Left ventricle myocardium inferior (tissue), 1 donor: ENCODE measurements at regions not wholly inside any gene's neighbourhood (a gene's known extent, or its start where the extent isn't known, plus 50 kb on each side); places are given as distances from the start of the nearest gene placed in this dataset.

ENCODE experiments used
- DNase-seq: peaks from one replicate; pipeline ENCODE4 v3.0.0-alpha.2; 2020
- H3K27ac ChIP-seq: fragments of 200-600 bp; replicated peaks from 2 replicates; pipeline ENCODE4 v1.8.0; 2021
- H3K27me3 ChIP-seq: fragments of 200-600 bp; 2 replicates; pipeline ENCODE4 v1.8.0; 2021; ENCODE audit warnings: low read depth
- H3K36me3 ChIP-seq: fragments of 200-600 bp; 2 replicates; pipeline ENCODE4 v1.8.0; 2021
- H3K4me1 ChIP-seq: fragments of 200-600 bp; 2 replicates; pipeline ENCODE4 v1.8.0; 2021
- H3K4me3 ChIP-seq: fragments of 200-600 bp; 2 replicates; pipeline ENCODE4 v1.8.0; 2021; ENCODE audit warnings: mild to moderate bottlenecking, moderate library complexity
- H3K9me3 ChIP-seq: fragments of 200-600 bp; replicated peaks from 2 replicates; pipeline ENCODE4 v1.8.0; 2021
- intact Hi-C: fragments of 100-400 bp; cut with micrococcal nuclease; formaldehyde crosslinking; loops from one replicate; pipeline ENCODE4 v1.11.0; 2022
- TF ChIP-seq, protein P1 (sequence below): fragments of 200-600 bp; IDR thresholded peaks from 2 replicates; pipeline ENCODE4 v1.8.0; 2021; ENCODE audit warnings: antibody characterized with exemption, mild to moderate bottlenecking, borderline replicate concordance
- donor health status: DM: no; HTN: yes; CAD: no; lungs with severe emphysema.

- Histone ChIP-seq H3K4me1 (peaks cover 10% of the 10 kb centered on the region), H3K27me3 (no peaks in the 10 kb centered on the region), H3K36me3 (no peaks in the 10 kb centered on the region), H3K9me3 (no peaks in the 10 kb centered on the region), H3K4me3 (no peak overlapping the region), H3K27ac (no peak overlapping the region)
- intact Hi-C loops, result no loop called here
- DNase-seq, result no peak
- TF ChIP-seq, protein P1, sequence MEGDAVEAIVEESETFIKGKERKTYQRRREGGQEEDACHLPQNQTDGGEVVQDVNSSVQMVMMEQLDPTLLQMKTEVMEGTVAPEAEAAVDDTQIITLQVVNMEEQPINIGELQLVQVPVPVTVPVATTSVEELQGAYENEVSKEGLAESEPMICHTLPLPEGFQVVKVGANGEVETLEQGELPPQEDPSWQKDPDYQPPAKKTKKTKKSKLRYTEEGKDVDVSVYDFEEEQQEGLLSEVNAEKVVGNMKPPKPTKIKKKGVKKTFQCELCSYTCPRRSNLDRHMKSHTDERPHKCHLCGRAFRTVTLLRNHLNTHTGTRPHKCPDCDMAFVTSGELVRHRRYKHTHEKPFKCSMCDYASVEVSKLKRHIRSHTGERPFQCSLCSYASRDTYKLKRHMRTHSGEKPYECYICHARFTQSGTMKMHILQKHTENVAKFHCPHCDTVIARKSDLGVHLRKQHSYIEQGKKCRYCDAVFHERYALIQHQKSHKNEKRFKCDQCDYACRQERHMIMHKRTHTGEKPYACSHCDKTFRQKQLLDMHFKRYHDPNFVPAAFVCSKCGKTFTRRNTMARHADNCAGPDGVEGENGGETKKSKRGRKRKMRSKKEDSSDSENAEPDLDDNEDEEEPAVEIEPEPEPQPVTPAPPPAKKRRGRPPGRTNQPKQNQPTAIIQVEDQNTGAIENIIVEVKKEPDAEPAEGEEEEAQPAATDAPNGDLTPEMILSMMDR, result no peak
These were observed 115.1 kb upstream of the ST6GAL2 start for GRCh38 chr2:107001062-107001461.

DNA sequence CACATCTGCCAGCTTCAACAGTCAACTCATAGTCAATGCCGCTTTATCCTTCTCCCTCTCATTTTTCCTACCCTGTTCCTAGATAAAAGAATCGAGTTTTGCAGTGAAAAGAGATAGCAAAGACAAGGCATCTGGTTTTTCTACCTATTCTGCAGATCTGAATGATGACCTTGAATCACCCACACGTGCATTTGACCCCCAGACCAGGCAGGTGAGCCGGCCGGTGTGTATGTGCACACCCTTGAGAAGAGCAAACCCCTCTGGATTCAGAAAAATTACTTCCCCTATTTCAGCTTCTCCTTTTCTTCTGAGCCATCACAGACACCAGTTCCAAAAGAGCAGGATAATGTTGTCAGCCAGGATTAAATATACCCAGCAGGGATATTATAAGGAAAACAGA is 115.6 kb upstream of the ST6GAL2 start:
- peaks cover 6% of the 10 kb centered on the region for H3K4me1 ChIP-seq
- DNase-seq, result no peak
- no peak overlapping the region for H3K4me3 ChIP-seq
- intact Hi-C loops, result no loop called here
- TF ChIP-seq, protein P1, result no peak
- no peaks in the 10 kb centered on the region for H3K9me3 ChIP-seq
- H3K36me3 ChIP-seq, result no peaks in the 10 kb centered on the region
- no peaks in the 10 kb centered on the region for H3K27me3 ChIP-seq
- no peak overlapping the region for H3K27ac ChIP-seq

DNA sequence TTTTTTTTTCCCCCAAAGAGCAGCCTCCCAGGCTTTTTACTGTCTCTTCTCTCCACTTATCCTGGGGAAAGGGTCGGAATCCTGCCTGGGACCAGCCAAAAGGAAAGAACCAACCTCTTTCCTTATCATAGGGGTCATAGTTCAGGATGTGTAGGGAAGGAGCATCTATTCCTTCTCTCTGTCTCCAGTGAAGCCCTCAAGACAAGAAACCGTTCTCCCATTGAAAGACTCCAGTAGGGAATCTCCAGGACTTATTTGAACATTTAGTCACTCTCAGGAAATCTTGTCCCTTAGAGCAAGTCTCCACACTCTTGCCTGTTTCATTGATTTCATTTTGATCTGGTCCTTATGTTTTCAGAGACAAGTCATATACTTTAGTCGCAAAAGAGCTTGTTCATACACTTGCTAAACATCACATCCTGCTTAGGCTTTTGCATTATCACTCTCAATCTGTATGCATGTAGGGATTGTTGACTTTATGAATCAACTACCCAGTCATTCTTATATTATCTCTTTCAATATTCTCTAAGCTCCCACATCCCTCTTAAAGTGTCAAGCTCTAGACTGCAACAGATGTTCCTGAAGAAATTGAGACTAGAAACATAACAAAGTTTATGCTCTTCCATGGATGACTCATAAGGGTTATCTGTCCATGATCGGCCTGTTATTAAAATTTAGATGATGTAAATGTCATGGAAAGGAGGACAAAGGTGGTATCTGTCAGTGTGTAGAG is 116.2 kb upstream of the ST6GAL2 start:
- no peaks in the 10 kb centered on the region for H3K36me3 ChIP-seq
- intact Hi-C loops, result no loop called here
- DNase-seq, result no peak
- no peak overlapping the region for H3K27ac ChIP-seq
- H3K4me3 ChIP-seq, result no peak overlapping the region
- peaks cover under 1% of the 10 kb centered on the region for H3K4me1 ChIP-seq
- H3K27me3 ChIP-seq, result no peaks in the 10 kb centered on the region
- TF ChIP-seq, protein P1, result no peak
- H3K9me3 ChIP-seq, result no peaks in the 10 kb centered on the region

GRCh38 chr2:107002735-107003134 is 116.8 kb upstream of the ST6GAL2 start:
- TF ChIP-seq, protein P1, result no peak
- H3K36me3 ChIP-seq, result no peaks in the 10 kb centered on the region

DNA sequence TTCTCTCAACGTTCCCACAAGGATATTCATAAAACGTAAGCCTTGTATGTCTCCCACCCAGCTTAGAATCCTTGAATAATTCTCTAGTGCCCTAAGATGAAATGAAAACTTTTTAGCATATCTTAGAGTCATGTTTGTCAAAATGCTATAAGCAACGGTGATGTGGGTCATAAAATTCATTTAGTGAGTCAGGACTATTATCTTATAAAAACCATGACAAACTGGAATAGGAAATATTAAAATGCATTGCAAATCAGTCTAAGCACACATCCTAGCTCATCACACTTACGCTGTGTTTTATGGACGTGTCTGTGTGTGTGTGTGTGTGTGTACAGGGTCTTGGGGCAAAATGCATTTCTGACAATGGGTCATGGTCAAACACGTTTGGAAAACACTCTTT is 119.9 kb upstream of the ST6GAL2 start:
- H3K9me3 ChIP-seq, result no peaks in the 10 kb centered on the region
- H3K27me3 ChIP-seq, result no peaks in the 10 kb centered on the region
- intact Hi-C loops, result no loop called here
- H3K4me3 ChIP-seq, result no peak overlapping the region
- no peak for DNase-seq
- no peak overlapping the region for H3K27ac ChIP-seq
- TF ChIP-seq, protein P1, result no peak
- H3K4me1 ChIP-seq, result no peaks in the 10 kb centered on the region
- no peaks in the 10 kb centered on the region for H3K36me3 ChIP-seq

More at GRCh38 chr2:107002735-107003134, 116.8 kb upstream of the ST6GAL2 start:
- no peak for DNase-seq
- Histone ChIP-seq H3K9me3 (no peaks in the 10 kb centered on the region), H3K27me3 (no peaks in the 10 kb centered on the region), H3K27ac (no peak overlapping the region), H3K4me3 (no peak overlapping the region), H3K4me1 (no peaks in the 10 kb centered on the region)
- intact Hi-C loops, result no loop called here
